CD4-positive, alpha-beta memory T cell (primary cell): ENCODE measurements at regions not wholly inside any gene's neighbourhood (a gene's known extent, or its start where the extent isn't known, plus 50 kb on each side); places are given as distances from the start of the nearest gene placed in this dataset.

Source experiments
- CTCF ChIA-PET: fragments of 350-600 bp; sonication (Branson Sonifier 250); formaldehyde crosslinking; loops from one replicate; lab custom pipeline; 2021; ENCODE audit warnings: inconsistent platforms; ENCODE audit not compliant: partially characterized antibody; lab: Charles Lee
- POLR2A ChIA-PET: fragments of 350-600 bp; sonication (Branson Sonifier 250); formaldehyde crosslinking; loops from one replicate; lab custom pipeline; 2021; ENCODE audit not compliant: partially characterized antibody; lab: Charles Lee
- DNase-seq, 5 donors: peaks; one replicate each; pipeline versions ENCODE4 v3.0.0 to v3.0.0-alpha.2; 2020 to 2022; ENCODE audit warnings: mixed read lengths in 1 of 5
- H3K27ac ChIP-seq: one replicate; pipeline ENCODE4 v1.7.0; 2013; ENCODE audit warnings: low read depth, low read length
- H3K27me3 ChIP-seq: 2 replicates; pipeline ENCODE4 v1.7.0; 2013; ENCODE audit warnings: mild to moderate bottlenecking, low read length, moderate library complexity; ENCODE audit not compliant: insufficient read depth
- H3K36me3 ChIP-seq: 2 replicates; pipeline ENCODE4 v1.7.0; 2013; ENCODE audit warnings: mild to moderate bottlenecking, low read length, moderate library complexity; ENCODE audit not compliant: insufficient read depth
- H3K4me1 ChIP-seq: 2 replicates; pipeline ENCODE4 v1.7.0; 2013; ENCODE audit warnings: mild to moderate bottlenecking, low read length, moderate library complexity; ENCODE audit not compliant: insufficient read depth
- H3K4me3 ChIP-seq, 2 donors: one replicate each; pipeline ENCODE4 v1.7.0; 2013; ENCODE audit warnings: low read length in 2 of 2, mild to moderate bottlenecking in 1 of 2
- H3K9me3 ChIP-seq, 2 donors: one replicate each; pipeline ENCODE4 v1.7.0; 2013; ENCODE audit warnings: low read length in 2 of 2, control low read depth in 1 of 2; ENCODE audit not compliant: control insufficient read depth in 1 of 2
- H3K27ac Mint-ChIP-seq, 7 donors: one replicate each; pipeline ENCODE4 v1.8.0; 2020 to 2021; ENCODE audit warnings: mixed read lengths in 7 of 7, mild to moderate bottlenecking in 6 of 7, inconsistent platforms in 3 of 7, moderate library complexity in 3 of 7
- H3K27me3 Mint-ChIP-seq, 2 donors: one replicate each; pipeline ENCODE4 v1.8.0; 2020 to 2021; ENCODE audit warnings: mixed read lengths in 2 of 2
- H3K36me3 Mint-ChIP-seq, 2 donors: one replicate each; pipeline ENCODE4 v1.8.0; 2020 to 2021; ENCODE audit warnings: mixed read lengths in 2 of 2, inconsistent platforms in 1 of 2, mild to moderate bottlenecking in 1 of 2
- H3K4me1 Mint-ChIP-seq, 4 donors: one replicate each; pipeline ENCODE4 v1.8.0; 2020 to 2021; ENCODE audit warnings: mixed read lengths in 4 of 4, mild to moderate bottlenecking in 1 of 4
- H3K4me3 Mint-ChIP-seq, 8 donors: one replicate each; pipeline ENCODE4 v1.8.0; 2020 to 2021; ENCODE audit warnings: mixed read lengths in 8 of 8, mild to moderate bottlenecking in 7 of 8, moderate library complexity in 6 of 8, inconsistent platforms in 3 of 8
- H3K9me3 Mint-ChIP-seq, 8 donors: one replicate each; pipeline ENCODE4 v1.8.0; 2020 to 2021; ENCODE audit warnings: mixed read lengths in 8 of 8, mild to moderate bottlenecking in 5 of 8, inconsistent platforms in 3 of 8, moderate library complexity in 1 of 8
- intact Hi-C: fragments of 100-400 bp; cut with micrococcal nuclease; formaldehyde crosslinking; loops from one replicate; pipeline ENCODE4 v1.15.1; 2023

DNA sequence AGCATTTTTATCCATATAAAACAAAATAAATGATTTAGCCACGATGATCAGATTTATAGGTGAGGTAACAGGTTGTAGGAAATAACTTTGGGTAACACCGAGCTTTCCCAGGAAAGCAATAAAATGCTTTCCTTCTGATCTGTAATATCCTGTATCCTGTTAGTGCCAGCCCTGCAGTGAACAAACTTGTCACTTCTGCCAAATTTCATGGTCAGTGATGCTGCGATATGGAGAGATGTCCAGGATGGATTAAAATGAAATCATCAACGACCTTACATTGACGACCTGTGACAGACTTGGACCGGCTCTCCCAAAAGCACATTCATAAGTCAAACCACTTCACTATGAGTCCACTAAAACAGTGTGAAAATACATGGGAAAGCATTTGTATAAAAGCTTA lies 608.0 kb upstream of the NRP1 start:
- H3K27me3 Mint-ChIP-seq = peaks cover 3% of the 10 kb centered on the region in 2 donors
- no peak for DNase-seq
- H3K9me3 Mint-ChIP-seq = no peaks in the 10 kb centered on the region
- H3K9me3 ChIP-seq = no peaks in the 10 kb centered on the region
- no peak overlapping the region for H3K4me3 ChIP-seq
- intact Hi-C loops = no loop called here
- H3K36me3 Mint-ChIP-seq = no peaks in the 10 kb centered on the region
- POLR2A ChIA-PET = no interaction called here
- no peak overlapping the region for H3K4me3 Mint-ChIP-seq
- CTCF ChIA-PET = no interaction called here
- H3K27ac ChIP-seq = no peak overlapping the region
- no peak overlapping the region for H3K27ac Mint-ChIP-seq
- H3K27me3 ChIP-seq = no peaks in the 10 kb centered on the region
- no peaks in the 10 kb centered on the region for H3K4me1 Mint-ChIP-seq
- no peaks in the 10 kb centered on the region for H3K36me3 ChIP-seq
- H3K4me1 ChIP-seq = no peaks in the 10 kb centered on the region

DNA sequence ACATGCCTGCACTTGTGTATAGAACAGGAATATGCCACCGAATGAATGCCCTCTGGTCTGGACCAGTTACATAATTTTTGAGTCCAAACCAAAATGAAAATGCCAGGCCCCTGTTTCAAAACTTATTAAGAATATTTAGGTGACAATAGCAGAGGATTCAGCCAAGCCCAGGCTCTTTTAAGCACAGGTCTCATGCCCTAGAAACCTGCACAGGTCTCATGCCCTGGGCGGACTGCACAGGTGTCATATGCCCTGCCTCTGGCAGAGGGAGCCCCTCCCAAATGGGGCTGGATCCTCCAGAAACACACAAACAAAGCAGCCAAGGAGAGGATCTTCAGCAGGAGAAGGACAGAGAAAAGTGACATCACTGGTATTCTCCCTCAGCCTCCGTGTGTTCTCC lies 605.4 kb upstream of the NRP1 start:
- ChIA-PET POLR2A (no interaction called here), CTCF (no interaction called here)
- no peaks in the 10 kb centered on the region for H3K4me1 Mint-ChIP-seq
- no peaks in the 10 kb centered on the region for H3K27me3 ChIP-seq
- intact Hi-C loops = no loop called here
- no peaks in the 10 kb centered on the region for H3K36me3 ChIP-seq
- H3K4me1 ChIP-seq = no peaks in the 10 kb centered on the region
- no peak overlapping the region for H3K4me3 Mint-ChIP-seq
- no peaks in the 10 kb centered on the region for H3K9me3 Mint-ChIP-seq
- H3K36me3 Mint-ChIP-seq = no peaks in the 10 kb centered on the region
- H3K9me3 ChIP-seq = no peaks in the 10 kb centered on the region
- no peak overlapping the region for H3K4me3 ChIP-seq
- no peak for DNase-seq
- H3K27ac Mint-ChIP-seq = no peak overlapping the region
- H3K27me3 Mint-ChIP-seq = peaks cover 4 to 5% of the 10 kb centered on the region in 2 donors
- H3K27ac ChIP-seq = no peak overlapping the region

DNA sequence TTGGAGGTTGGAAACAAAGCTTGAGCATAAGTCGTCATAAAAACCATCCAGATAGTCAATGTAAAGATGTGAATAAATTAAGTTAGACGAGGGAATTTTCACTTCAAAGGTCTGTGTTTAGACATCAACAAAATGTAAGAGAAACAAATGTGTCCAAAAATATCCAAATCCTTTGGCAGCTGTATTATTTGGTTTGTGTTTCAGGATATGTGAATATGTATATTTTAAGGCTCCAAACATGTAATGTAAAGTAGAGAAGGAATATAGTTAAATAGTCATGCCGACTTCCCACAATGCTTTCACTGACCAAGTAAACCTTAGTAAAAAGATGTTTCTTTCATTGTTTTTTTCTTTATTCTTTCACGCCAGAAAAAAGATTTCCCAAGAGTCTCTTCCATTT lies 604.9 kb upstream of the NRP1 start:
- Histone ChIP-seq H3K36me3 (no peaks in the 10 kb centered on the region), H3K4me1 (no peaks in the 10 kb centered on the region), H3K4me3 (no peak overlapping the region), H3K9me3 (no peaks in the 10 kb centered on the region), H3K27ac (no peak overlapping the region), H3K27me3 (no peaks in the 10 kb centered on the region)
- H3K4me1 Mint-ChIP-seq = no peaks in the 10 kb centered on the region
- intact Hi-C loops = no loop called here
- ChIA-PET CTCF (no interaction called here), POLR2A (no interaction called here)
- no peaks in the 10 kb centered on the region for H3K36me3 Mint-ChIP-seq
- no peak overlapping the region for H3K4me3 Mint-ChIP-seq
- no peaks in the 10 kb centered on the region for H3K9me3 Mint-ChIP-seq
- H3K27ac Mint-ChIP-seq = no peak overlapping the region
- H3K27me3 Mint-ChIP-seq = peaks cover 4 to 5% of the 10 kb centered on the region in 2 donors
- DNase-seq = no peak

DNA sequence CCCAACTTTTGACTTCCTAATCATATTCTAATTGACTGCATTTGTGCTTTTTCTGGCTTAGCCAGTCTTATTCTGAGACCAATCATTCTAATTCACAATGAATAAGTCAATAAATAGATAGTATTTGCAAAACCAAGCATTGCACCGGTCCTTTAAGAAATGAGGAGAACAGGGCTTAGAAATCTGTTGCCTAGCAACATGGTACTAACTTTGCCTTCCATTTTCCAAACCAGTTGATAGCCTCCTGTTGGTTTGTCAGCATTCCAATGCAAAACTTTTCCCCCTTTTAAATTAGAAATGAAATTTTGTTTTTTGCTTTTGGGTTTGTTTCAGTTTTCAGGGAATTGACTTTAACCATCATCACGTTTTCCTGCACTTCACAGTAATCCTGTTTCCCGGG lies 603.5 kb upstream of the NRP1 start:
- no peaks in the 10 kb centered on the region for H3K36me3 Mint-ChIP-seq
- no peaks in the 10 kb centered on the region for H3K9me3 ChIP-seq

DNA sequence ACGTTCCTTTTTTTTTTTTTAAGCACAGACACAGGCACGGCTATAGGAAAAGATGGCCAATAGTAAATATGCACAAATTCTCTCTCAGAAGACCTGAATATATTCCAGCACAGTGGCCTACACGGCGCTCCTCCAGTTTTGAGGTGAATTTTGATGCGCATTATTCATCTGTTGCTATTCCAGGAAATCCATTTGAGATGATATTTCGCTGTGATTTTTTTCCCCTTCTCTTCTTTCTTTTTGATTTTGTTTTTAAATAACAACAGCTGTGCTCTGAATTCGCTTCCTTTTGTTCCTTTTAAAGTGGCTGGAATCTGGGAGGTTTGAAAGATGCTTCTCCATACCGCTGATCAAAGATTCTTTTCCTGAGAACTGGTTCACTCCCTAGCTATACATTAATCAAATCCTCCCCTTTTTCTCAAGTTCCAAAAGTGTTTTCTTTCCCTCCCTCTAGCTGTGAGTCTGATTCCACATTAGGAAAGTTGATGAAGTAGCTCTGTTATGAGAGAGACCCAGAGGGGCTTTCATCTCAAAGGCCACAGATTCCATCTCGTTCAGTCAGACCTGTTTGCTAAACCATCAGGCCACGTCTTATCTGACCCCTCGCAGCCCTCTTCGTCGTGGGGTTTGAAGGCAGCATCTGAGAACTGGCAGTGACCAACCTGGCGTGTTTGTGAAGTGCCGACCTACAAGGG lies 602.7 kb upstream of the NRP1 start:
- H3K4me3 ChIP-seq = no peak overlapping the region
- no peaks in the 10 kb centered on the region for H3K4me1 ChIP-seq
- no peaks in the 10 kb centered on the region for H3K27me3 ChIP-seq
- no peak overlapping the region for H3K27ac Mint-ChIP-seq
- no peak overlapping the region for H3K27ac ChIP-seq
- no peaks in the 10 kb centered on the region for H3K4me1 Mint-ChIP-seq
- intact Hi-C loops = no loop called here
- ChIA-PET CTCF (no interaction called here), POLR2A (no interaction called here)
- H3K4me3 Mint-ChIP-seq = no peak overlapping the region
- no peaks in the 10 kb centered on the region for H3K9me3 Mint-ChIP-seq
- no peaks in the 10 kb centered on the region for H3K36me3 Mint-ChIP-seq
- no peak for DNase-seq
- no peaks in the 10 kb centered on the region for H3K36me3 ChIP-seq
- H3K9me3 ChIP-seq = no peaks in the 10 kb centered on the region
- peaks cover 4 to 10% of the 10 kb centered on the region in 2 donors for H3K27me3 Mint-ChIP-seq

More for the DNA sequence above, 603.5 kb upstream of the NRP1 start:
- ChIA-PET CTCF (no interaction called here), POLR2A (no interaction called here)
- Histone ChIP-seq H3K4me3 (no peak overlapping the region), H3K27me3 (no peaks in the 10 kb centered on the region), H3K4me1 (no peaks in the 10 kb centered on the region), H3K27ac (no peak overlapping the region), H3K36me3 (no peaks in the 10 kb centered on the region)
- Mint-ChIP-seq H3K27ac (no peak overlapping the region), H3K27me3 (peaks cover 4 to 8% of the 10 kb centered on the region in 2 donors), H3K4me1 (no peaks in the 10 kb centered on the region), H3K4me3 (no peak overlapping the region), H3K9me3 (no peaks in the 10 kb centered on the region)
- intact Hi-C loops = no loop called here
- DNase-seq = no peak

DNA sequence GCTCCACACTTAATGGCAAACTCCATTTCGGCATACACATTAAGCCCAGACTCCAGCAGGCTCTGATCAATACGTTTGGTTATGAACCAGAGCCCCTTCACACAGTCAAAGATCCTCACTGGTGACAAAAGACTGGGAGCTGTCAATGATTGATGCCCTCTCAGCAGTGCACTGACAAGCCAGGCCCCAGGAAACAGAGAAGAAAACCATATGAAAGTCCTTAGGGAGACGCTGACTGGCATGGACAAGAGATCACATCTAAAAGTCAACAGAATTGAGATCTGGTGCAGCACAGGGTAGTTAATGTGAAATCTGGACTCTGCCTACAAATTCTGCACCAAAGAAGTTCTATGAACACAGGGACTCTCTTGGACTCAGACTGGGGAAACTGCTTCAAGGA lies 600.9 kb upstream of the NRP1 start:
- Mint-ChIP-seq H3K27ac (no peak overlapping the region), H3K4me1 (no peaks in the 10 kb centered on the region), H3K36me3 (no peaks in the 10 kb centered on the region), H3K4me3 (no peak overlapping the region), H3K9me3 (no peaks in the 10 kb centered on the region), H3K27me3 (peaks cover 4 to 10% of the 10 kb centered on the region in 2 donors)
- no peaks in the 10 kb centered on the region for H3K27me3 ChIP-seq
- H3K9me3 ChIP-seq = no peaks in the 10 kb centered on the region
- H3K4me3 ChIP-seq = no peak overlapping the region
- ChIA-PET CTCF (no interaction called here), POLR2A (no interaction called here)
- DNase-seq = no peak
- intact Hi-C loops = no loop called here
- H3K27ac ChIP-seq = no peak overlapping the region
- H3K4me1 ChIP-seq = no peaks in the 10 kb centered on the region
- no peaks in the 10 kb centered on the region for H3K36me3 ChIP-seq

DNA sequence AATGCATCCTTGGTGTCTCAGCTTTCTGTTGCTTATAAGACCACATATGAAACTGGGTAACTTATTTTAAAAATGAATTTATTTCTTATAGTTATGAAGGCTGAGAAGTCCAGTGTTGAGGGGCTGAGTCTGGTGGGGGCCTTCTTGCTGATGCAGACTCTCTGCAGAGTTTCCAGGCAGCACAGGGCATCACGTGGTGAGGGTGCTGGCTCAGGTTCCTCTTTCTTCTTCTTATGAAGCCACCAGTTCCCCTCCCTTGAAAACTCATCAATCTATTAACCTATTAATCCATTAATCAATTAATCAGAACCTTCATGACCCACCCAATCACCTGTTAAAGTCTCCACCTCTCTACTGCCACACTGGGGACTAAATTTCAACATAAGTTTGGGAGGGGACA lies 595.6 kb upstream of the NRP1 start:
- H3K27ac ChIP-seq = no peak overlapping the region
- H3K4me3 ChIP-seq = no peak overlapping the region
- no peaks in the 10 kb centered on the region for H3K9me3 ChIP-seq
- H3K4me1 Mint-ChIP-seq = no peaks in the 10 kb centered on the region
- intact Hi-C loops = no loop called here
- H3K4me3 Mint-ChIP-seq = no peak overlapping the region
- no peaks in the 10 kb centered on the region for H3K36me3 ChIP-seq
- no peaks in the 10 kb centered on the region for H3K36me3 Mint-ChIP-seq
- no peak overlapping the region for H3K27ac Mint-ChIP-seq
- H3K9me3 Mint-ChIP-seq = peaks cover 0 to 3% (median 0%) of the 10 kb centered on the region in 8 donors
- no peaks in the 10 kb centered on the region for H3K4me1 ChIP-seq
- no peaks in the 10 kb centered on the region for H3K27me3 ChIP-seq
- POLR2A ChIA-PET = no interaction called here
- CTCF ChIA-PET = no interaction called here
- no peak for DNase-seq
- peaks cover 0 to 6% of the 10 kb centered on the region in 2 donors for H3K27me3 Mint-ChIP-seq

DNA sequence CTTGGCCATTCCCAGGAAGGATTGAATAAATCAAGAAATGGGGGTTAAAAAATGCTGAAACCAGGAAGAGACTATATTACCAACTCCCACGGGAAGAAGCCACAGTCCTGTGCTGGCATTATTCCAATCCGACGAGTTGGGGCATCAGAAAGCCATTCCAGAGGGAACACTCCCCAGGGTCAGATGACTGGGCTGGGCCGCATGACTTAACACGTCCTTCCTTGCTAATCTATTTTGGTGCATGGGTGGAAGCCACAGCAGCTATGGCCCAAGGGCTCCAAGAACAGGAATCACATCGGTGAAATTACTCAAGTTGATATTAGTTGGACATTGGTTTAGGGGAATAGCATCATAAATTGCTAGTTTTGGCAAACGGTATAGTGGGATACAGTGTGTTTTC lies 592.9 kb upstream of the NRP1 start:
- H3K4me1 ChIP-seq = no peaks in the 10 kb centered on the region
- Mint-ChIP-seq H3K36me3 (no peaks in the 10 kb centered on the region), H3K27ac (no peak overlapping the region), H3K27me3 (peaks cover 0 to 3% of the 10 kb centered on the region in 2 donors), H3K4me3 (no peak overlapping the region), H3K9me3 (peaks cover 0 to 3% (median 0%) of the 10 kb centered on the region in 8 donors), H3K4me1 (no peaks in the 10 kb centered on the region)
- no peak for DNase-seq
- no peak overlapping the region for H3K4me3 ChIP-seq
- H3K36me3 ChIP-seq = no peaks in the 10 kb centered on the region
- CTCF ChIA-PET = no interaction called here
- no peaks in the 10 kb centered on the region for H3K27me3 ChIP-seq
- H3K27ac ChIP-seq = no peak overlapping the region
- POLR2A ChIA-PET = no interaction called here
- intact Hi-C loops = no loop called here
- no peaks in the 10 kb centered on the region for H3K9me3 ChIP-seq
